ENCODE measurements at regions not wholly inside any gene's neighbourhood (a gene's known extent, or its start where the extent isn't known, plus 50 kb on each side); places are given as distances from the start of the nearest gene placed in this dataset.

- WGBS, 2 donors, result 84 to 94% methylated on average over 6 of the region's 6 CpGs
- intact Hi-C loops (cut with DNase I; ENCODE audit: low total_unique reads), result no loop called here
These were observed 112.5 kb downstream of the TENT4A start for GRCh38 chr5:6825678-6826244.

GRCh38 chr5:6826756-6827155 lies 113.5 kb downstream of the TENT4A start:
- Histone ChIP-seq H3K36me3 (ENCODE audit: low read depth, missing control alignments) (no peaks in the 10 kb centered on the region), H3K9me3 (no peaks in the 10 kb centered on the region), H3K27me3 (no peaks in the 10 kb centered on the region), H3K4me1 (no peaks in the 10 kb centered on the region), H3K4me3 (no peak overlapping the region), H3K27ac (no peak overlapping the region)
- intact Hi-C loops (cut with DNase I; ENCODE audit: low total_unique reads), result no loop called here
- no peak for DNase-seq
- WGBS, 2 donors, result 90 to 95% methylated on average over 6 of the region's 6 CpGs
- TF ChIP-seq, protein P1, sequence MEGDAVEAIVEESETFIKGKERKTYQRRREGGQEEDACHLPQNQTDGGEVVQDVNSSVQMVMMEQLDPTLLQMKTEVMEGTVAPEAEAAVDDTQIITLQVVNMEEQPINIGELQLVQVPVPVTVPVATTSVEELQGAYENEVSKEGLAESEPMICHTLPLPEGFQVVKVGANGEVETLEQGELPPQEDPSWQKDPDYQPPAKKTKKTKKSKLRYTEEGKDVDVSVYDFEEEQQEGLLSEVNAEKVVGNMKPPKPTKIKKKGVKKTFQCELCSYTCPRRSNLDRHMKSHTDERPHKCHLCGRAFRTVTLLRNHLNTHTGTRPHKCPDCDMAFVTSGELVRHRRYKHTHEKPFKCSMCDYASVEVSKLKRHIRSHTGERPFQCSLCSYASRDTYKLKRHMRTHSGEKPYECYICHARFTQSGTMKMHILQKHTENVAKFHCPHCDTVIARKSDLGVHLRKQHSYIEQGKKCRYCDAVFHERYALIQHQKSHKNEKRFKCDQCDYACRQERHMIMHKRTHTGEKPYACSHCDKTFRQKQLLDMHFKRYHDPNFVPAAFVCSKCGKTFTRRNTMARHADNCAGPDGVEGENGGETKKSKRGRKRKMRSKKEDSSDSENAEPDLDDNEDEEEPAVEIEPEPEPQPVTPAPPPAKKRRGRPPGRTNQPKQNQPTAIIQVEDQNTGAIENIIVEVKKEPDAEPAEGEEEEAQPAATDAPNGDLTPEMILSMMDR (IDR thresholded peaks at IDR 0.05), result no peak
- no peak for TF ChIP-seq POLR2A (IDR thresholded peaks at IDR 0.05)

More at GRCh38 chr5:6825678-6826244, 112.5 kb downstream of the TENT4A start:
- no peaks in the 10 kb centered on the region for H3K36me3 ChIP-seq (ENCODE audit: low read depth, missing control alignments)
- no peak for TF ChIP-seq POLR2A (IDR thresholded peaks at IDR 0.05)
- TF ChIP-seq, protein P1 (IDR thresholded peaks at IDR 0.05), result no peak
- H3K9me3 ChIP-seq, result no peaks in the 10 kb centered on the region
- no peak overlapping the region for H3K27ac ChIP-seq
- H3K4me1 ChIP-seq, result no peaks in the 10 kb centered on the region
- no peaks in the 10 kb centered on the region for H3K27me3 ChIP-seq
- DNase-seq, result no peak
- no peak overlapping the region for H3K4me3 ChIP-seq

DNA sequence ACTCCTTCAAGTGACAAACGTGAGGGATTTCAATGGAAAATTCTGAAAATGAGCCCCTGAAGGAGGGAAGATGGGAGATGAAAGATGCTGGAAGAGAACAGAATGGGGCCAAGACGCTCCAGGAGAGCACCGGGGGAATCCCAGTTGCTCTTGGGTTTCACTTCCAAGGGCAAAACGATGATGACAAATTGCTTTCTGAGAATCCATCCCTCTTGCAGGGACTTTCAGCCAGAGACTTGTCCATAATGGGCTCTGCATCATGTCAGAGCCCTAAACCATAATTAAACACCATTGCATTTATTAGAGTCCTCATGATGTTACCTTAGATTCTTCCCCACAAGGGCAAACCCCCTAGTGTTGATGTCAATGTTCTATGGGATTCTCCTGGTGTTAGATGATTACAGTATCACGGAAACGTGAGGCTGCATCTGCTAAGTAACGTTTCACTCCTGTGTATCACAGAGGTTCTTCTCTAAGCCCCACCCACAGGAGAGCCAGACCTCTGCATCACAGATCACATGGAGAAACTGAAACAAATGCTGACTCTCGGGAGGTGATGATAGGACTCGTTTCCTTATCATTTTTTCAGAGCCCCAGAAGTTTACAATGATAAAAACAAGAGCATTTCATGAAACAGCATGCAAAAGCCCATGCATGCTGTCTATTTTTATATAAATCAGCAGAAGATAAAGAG lies 114.4 kb downstream of the TENT4A start:
- Histone ChIP-seq H3K27ac (no peak overlapping the region), H3K9me3 (no peaks in the 10 kb centered on the region), H3K4me3 (no peak overlapping the region), H3K27me3 (no peaks in the 10 kb centered on the region), H3K36me3 (ENCODE audit: low read depth, missing control alignments) (no peaks in the 10 kb centered on the region), H3K4me1 (no peaks in the 10 kb centered on the region)
- TF ChIP-seq, protein P1 (IDR thresholded peaks at IDR 0.05), result no peak
- no peak for TF ChIP-seq POLR2A (IDR thresholded peaks at IDR 0.05)
- DNase-seq, result peak; percentile 38
- intact Hi-C loops (cut with DNase I; ENCODE audit: low total_unique reads), result no loop called here
- WGBS, 2 donors, result 49 to 50% methylated on average over 9 of the region's 9 CpGs

GRCh38 chr5:6829150-6829784 lies 116.0 kb downstream of the TENT4A start:
- no peak for TF ChIP-seq POLR2A (IDR thresholded peaks at IDR 0.05)
- TF ChIP-seq, protein P1 (IDR thresholded peaks at IDR 0.05), result no peak
- DNase-seq, result no peak
- WGBS, 2 donors, result 72 to 78% methylated on average over 5 of the region's 5 CpGs
- Histone ChIP-seq H3K4me3 (no peak overlapping the region), H3K27me3 (no peaks in the 10 kb centered on the region), H3K4me1 (no peaks in the 10 kb centered on the region), H3K36me3 (ENCODE audit: low read depth, missing control alignments) (no peaks in the 10 kb centered on the region), H3K9me3 (no peaks in the 10 kb centered on the region), H3K27ac (no peak overlapping the region)
- intact Hi-C loops (cut with DNase I; ENCODE audit: low total_unique reads), result no loop called here
